Stimulated activated CD4-positive, alpha-beta T cell treated with anti-CD3 and anti-CD28 coated beads, Interleukin-4, amount 100 ng/mL, for 24 hours (primary cell): ENCODE measurements at regions not wholly inside any gene's neighbourhood (a gene's known extent, or its start where the extent isn't known, plus 50 kb on each side); places are given as distances from the start of the nearest gene placed in this dataset.

Source experiments
- DNase-seq: peaks from one replicate; pipeline ENCODE4 v3.0.0-alpha.2; 2020

DNA sequence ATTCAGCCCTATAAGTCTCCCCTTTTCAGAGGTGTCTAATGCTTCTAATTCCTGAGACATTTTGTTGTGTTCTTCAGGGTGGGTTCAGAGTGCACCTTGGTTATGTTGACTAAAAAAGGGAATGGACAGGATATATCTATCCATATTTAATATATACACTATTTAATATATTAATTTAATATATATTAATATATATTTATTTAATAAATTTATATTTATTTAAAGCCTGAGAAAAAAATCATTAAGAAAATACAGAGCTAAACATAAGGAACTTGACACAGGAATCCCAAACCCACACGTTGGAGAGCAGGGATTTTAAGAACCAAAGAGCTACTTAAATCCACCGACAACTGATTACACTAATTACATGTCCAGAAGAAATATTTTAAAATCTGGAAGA is 674.2 kb upstream of the KIRREL3 start:
- DNase-seq = no peak

GRCh38 chr11:127670374-127671119 is 670.0 kb upstream of the KIRREL3 start:
- no peak for DNase-seq

- DNase-seq = no peak
These were observed 655.7 kb upstream of the KIRREL3 start for GRCh38 chr11:127656116-127656836.

DNA sequence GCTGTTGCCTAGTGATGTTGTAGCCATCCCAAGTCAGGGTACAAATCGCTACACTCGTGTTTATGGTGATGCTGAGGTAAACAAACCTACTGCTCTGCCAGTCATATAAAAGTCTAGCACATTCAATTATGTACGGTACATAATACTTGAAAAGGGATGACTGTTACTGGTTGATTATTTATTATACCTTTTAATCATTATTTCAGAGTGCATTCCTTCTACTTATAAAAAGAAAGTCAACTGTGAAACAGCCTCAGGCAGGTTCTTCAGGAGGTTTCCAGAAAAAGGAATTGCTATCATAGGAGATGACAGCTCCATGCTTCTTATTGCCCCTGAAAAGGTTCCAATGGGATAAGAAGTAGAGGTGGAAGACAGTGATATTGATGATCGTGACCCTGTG is 652.5 kb upstream of the KIRREL3 start:
- DNase-seq = no peak

DNA sequence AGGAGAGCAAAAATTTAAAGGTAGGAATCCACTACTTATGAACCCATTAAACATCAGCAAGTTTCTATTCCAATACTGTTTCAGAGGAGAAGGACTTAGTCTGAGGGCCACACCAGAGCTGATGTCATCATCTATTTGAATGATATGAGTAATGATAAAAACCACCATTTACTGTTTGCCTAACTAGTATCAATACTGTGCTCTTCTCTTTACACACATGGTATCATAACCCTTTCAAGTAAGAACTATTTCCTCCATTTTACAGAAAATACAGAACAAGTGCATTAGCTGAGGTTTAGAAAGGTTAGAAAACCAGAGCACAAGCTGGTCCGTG is 651.3 kb upstream of the KIRREL3 start:
- no peak for DNase-seq

GRCh38 chr11:127651175-127651887 is 650.8 kb upstream of the KIRREL3 start:
- DNase-seq = no peak

GRCh38 chr11:127649958-127650357 is 649.4 kb upstream of the KIRREL3 start:
- no peak for DNase-seq

DNA sequence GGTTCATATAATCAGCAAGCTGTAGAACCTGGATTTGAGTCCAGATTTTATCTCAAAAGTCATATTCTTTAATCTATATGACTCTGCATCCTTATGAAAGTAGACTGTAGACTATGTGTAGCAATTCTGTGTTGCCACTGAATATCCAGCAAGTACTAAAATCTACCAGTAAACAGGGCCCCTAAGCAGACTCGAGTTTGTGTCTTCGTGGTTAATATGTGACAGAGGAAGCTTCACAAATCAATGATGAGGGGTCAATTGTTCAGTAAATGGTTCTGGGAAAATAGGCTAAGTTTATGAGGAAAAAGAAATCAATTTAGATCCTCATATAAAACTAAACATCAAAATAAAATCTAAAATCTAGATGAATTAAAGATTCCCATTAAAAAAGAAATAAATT is 648.5 kb upstream of the KIRREL3 start:
- DNase-seq = no peak

GRCh38 chr11:127648583-127648982 is 648.0 kb upstream of the KIRREL3 start:
- DNase-seq = no peak

DNA sequence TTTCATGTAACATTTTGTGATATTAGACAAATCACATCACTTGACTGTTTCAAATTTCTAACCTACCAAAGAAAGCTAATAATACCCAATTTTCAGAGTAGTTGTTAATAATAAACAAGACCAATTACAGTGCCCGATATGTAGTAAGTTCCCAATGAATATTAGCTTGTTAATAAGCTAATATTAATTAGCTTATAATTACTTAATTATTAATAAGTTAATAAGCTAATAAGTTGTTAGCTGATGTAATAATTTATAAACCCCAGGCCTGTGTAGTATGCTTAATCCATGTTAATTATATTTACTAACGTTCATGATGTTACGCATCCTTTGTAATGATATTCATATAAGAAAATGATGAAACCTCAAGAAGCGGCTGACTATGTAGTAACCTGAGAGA is 643.8 kb upstream of the KIRREL3 start:
- no peak for DNase-seq

DNA sequence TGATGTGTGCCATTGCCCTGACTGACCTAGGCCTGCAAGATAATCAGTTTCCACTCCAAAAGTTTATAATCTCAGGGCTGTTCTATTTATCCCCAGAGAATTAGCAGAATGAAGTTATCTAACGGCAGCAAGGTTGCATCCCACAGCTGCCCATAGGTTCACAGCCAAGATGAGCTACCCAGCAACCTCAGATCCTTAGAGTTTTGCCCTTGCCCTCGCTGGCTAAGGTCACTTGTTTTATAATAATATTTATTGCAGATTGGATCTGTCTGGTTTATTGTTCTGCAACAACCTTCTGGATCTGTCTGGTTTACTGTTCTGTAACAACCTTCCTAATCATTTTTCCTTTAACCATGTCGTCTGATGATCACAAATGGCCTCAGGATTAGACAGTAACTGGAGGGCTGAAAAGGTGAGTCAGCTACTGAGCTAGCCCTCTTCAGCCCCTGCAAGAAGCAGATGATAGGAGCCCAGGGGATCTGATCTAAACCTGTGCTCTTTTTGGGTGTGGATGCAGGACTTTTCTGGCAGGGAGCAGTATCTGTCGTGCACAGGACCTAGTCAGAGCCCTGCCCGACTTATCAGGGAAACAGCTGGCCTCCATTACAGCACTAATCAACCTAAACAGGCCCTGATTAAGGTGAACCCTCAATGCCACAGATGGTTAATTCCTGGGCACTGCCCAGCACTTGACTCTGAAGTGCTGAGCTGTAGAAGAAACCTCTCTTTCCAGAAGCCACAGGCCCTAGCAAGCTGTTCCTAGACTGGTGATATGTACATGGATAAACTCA is 642.9 kb upstream of the KIRREL3 start:
- DNase-seq = no peak

DNA sequence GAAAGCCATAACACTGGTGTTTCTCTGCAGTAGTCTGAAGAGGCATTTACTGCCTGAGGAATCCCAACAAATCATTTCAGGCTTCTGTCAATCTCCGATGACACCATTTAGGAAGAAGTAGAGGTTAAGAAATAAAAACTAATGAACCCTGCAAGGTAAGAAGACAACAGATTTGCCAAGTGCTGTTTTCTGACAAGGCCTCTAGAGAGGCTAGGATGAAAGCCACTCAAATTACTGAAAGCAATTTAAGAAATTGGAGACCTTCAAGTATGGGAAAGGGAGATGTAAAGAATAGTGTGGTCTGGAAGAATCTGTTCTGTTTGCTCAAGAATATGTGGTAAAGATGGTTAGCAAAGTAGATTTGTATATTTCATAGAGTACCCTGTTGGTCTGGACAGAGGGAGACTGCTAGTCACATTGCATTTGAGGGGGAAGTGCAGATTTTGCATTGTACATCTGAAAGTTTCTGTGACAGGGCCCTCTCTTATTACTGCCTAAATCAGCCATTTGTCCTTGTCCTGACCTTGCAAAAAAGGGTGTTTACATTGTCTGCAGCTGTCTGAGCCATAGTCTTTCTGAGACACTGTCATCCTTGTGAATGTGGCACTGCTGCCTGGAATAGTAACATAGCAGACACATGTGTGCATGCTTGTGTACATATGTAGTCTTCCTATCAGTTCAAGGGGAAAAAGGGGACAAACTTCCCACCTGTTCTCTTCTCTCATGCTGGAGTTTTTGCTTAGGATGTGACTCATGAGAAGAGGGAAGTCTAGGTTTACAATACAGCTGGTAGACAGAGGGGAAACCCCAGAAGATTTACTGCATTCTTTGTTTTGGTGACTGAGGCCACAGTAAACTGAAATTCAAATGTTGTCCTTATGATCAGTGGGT is 640.2 kb upstream of the KIRREL3 start:
- no peak for DNase-seq

GRCh38 chr11:127639916-127640315 is 639.3 kb upstream of the KIRREL3 start:
- no peak for DNase-seq

GRCh38 chr11:127632976-127633680 is 632.6 kb upstream of the KIRREL3 start:
- no peak for DNase-seq

GRCh38 chr11:127632546-127632945 is 632.0 kb upstream of the KIRREL3 start:
- DNase-seq = no peak

DNA sequence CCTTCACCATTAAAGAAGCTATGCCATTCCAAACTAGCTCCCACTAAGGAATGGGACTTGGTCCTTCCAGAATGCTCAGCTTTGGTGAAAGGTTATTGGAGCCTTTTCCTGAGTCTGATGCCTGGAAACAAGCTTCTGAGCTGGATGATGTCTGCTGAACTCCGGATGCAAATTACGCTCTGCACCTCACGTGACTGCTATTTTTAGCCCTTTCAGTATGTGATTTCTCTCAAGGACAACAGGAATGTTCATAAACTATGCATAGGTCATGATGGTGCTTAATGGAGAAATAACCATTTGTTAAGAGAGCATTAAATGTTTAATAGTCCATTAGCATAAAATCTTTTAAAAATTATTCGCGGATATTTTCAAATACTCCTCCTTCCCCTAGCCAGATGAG is 631.4 kb upstream of the KIRREL3 start:
- no peak for DNase-seq

DNA sequence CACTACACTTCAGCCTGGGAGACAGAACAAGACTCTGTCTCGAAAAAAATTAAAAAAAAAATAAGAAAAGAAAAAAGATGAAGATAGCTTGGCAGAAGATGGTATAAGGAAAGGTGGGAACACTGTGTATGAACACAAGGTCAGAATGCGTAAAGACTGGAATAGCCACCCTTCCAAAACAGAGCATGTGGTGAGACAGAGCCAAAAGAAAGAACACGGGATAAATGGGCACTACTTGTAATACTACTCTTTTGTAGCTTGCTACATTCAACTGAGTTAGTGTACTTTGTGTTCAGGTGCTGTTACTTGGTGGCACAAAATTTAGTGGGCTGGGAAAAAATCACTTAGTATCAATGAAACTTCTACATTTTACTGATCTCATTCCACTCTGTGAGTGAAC is 628.6 kb upstream of the KIRREL3 start:
- no peak for DNase-seq

GRCh38 chr11:127628458-127628785 is 627.9 kb upstream of the KIRREL3 start:
- no peak for DNase-seq

- DNase-seq = no peak
These were observed 627.3 kb upstream of the KIRREL3 start for GRCh38 chr11:127627629-127628457.

- no peak for DNase-seq
These were observed 626.6 kb upstream of the KIRREL3 start for GRCh38 chr11:127627204-127627603.

- no peak for DNase-seq
These were observed 624.8 kb upstream of the KIRREL3 start for GRCh38 chr11:127625402-127625801.
